DMS79 (cell line): ENCODE measurements at regions not wholly inside any gene's neighbourhood (a gene's known extent, or its start where the extent isn't known, plus 50 kb on each side); places are given as distances from the start of the nearest gene placed in this dataset.
A peak's percentile ranks its signal among the peaks of the same experiment; 100 is the strongest.

Experiments
- DNase-seq: peaks from one replicate; lab custom pipeline; 2025; lab: John Stamatoyannopoulos, UW

DNA sequence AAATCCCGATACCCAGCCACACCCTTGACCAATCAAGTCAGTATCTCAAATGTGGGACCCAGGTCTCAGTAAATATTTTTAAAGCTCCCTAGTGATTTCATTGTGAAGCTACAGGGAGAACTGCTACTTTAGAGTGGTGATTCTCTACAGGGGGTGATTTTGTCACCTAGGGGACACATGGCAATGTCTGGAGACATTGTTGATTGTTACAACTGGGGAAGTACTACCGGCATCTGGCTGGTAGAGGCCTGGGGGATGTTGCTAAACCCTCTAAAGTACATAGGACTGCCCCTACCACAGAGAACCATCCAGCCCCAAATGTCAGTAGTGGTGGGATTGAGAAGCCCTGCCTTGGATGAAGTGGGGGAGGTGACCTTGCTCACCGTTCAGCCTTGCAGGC is 152.9 kb downstream of the RPS24 start:
- no peak for DNase-seq

DNA sequence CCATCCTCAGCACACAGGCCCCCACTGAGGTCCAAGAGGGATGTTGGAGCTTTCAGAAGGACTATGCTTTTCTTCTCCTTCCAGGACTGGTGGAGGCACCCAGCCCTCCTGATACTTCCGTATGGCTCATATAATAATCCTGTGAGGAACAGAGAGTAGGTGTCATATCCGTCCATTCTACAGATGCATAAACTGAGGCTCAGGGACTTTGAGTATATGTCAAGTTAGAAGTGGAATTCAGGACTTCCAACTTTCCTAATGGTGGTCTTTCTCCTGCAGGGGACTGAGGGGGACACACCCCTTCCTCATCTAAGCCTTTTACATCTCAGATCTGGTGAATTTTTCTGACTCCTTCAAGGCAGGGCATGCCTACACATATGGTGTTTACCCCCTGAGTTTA is 153.7 kb downstream of the RPS24 start:
- DNase-seq: no peak

DNA sequence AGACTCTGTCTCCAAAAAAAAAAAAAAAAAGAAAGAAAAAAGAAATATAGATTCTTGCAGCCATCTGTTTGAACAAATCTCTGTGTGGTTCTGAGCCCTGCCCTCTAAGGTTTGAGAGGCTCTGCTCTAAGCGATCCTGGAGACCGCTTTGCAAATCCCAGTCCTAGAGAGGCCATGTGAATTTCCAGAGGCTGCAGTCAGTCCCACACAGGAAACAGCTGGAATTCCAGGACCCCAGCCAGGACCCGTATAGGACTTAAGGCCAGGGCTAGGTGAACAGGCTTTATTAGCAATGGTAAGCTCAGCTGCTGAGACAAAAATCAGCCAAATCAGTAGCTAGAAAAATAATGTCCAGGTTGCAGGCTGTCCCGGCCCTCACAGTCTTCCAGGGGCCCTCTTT is 154.8 kb downstream of the RPS24 start:
- no peak for DNase-seq

DNA sequence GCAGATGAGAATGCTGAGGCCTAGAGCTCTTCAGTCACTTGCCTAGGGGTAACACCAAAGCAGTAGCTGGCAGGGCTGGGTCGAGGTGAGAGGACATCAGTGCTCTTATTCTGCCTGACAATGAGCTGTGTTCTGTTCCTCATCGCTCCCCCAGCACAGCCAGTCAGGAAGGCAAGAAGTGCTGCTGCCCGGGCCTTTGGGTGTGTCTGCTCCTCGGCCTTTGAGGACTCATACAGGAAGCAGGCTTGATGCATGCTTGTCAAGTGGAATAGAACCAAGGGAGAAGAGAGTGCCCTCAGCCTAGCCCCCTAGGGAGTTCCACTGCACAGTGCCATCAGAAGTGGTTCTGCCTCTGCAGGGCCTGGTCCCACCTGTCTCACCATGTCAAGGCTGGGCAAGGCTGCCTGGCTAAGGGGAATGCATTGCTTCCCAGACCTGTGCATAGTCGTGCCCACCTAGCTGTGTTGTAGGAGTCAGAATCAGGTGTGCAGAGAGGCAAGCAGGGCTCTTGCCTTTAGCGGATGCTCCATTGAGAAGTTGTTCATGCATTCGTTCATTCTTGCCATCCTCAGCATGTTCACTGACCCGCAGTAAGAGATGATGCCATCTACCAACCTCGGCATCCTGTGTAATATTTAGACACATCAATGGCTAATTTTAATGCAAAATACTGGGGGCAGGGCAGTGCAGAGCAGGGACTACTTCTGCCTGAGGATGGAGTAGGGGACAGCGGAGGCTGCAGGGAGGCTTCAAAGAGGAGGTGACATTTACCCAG is 156.6 kb downstream of the RPS24 start:
- peak; percentile 20 for DNase-seq

DNA sequence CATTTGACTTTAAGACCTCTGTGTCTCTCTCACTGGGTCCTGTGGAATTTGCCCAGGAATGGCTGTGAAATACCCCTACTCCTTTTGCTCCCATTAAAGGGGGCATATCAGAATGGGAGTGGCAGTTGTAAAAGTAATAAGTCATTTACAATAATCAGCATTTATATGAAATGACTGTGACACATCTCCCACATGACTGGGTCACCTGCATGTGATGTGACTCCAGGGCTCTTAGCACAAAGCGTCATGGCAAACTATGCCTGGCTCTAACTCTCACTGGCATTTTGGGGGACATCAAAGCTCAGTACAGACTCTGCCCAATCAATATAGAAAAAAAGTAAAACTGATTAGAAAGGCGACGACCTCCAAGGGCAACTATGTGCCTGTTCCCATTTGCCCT is 157.6 kb downstream of the RPS24 start:
- DNase-seq: no peak

DNA sequence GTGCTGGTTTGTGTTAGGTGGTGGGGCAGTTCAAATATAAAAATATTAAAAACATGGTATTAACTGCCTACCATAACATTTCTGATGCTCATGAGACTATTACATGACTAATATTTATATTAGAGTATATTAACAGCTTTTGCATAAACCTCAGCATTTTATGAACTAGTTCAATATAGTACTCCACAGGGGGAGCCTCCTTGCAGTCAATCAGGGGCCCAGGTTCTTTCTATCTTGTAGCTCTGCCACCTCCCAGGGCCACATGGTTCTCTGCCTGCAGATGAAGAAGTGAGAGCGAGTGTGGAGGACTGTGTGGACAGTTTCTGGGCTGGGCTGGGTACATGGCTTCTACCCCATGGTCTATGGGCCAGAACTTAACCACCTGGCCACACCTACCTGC is 159.5 kb downstream of the RPS24 start:
- DNase-seq: no peak

DNA sequence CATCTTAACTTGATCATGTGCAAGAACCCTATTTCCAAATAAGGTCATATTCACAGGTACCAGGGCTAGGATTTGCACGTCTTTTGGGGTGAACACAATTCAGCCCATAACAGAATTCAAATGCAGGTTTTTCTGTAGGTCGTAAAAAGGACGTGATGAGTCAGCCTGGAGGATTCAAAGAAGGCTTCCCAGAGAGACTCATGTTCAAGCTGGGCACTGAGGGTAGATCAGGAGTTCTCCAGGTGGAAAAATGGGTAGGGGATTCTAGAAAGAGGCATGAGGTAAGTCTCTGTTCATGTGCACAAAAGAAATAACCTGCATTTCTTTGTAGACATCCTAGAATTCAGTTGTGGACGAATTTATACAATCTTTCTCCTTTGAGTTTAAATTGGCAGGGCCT is 160.4 kb downstream of the RPS24 start:
- DNase-seq: no peak

DNA sequence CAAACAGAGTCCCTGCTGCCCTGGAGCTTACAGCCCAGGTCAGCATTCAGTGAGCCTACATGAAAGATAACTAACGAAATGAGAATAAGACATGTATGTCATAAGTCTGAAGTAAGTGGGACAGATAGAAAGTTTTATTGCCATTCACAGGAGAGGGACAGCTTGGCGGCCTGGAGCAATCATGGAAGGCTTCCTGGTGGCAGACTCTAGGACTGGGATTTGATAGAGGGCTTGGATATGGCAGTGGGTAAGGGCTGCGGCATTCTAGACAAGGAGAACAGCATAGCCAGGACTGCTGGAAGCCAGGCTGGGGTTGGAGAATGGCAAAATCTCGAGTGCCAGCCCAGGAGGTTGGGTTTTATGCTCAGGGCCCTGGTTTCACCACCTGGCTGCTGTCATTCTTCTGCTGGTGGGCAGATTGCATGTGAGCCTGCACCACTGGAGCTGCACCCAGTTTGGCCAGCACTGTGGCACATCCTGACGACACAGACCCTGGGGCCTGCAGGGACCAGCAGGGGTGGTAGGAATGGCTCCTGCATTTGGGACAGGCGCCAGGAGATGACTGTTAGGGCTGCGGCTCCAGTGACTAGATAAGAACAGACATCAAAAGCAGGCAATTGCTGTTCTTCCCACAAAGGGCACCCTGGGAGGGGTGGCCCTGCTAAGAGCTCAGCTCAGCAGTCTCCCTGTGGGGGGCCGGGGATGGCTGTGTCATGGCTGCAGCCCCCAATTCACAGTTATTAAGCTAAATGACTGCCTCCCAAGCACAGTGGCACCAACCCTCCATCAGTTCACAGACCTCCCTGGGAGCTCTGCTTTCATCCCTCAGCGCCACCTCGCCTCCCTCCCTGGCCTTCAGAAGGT is 161.1 kb downstream of the RPS24 start:
- DNase-seq: no peak

DNA sequence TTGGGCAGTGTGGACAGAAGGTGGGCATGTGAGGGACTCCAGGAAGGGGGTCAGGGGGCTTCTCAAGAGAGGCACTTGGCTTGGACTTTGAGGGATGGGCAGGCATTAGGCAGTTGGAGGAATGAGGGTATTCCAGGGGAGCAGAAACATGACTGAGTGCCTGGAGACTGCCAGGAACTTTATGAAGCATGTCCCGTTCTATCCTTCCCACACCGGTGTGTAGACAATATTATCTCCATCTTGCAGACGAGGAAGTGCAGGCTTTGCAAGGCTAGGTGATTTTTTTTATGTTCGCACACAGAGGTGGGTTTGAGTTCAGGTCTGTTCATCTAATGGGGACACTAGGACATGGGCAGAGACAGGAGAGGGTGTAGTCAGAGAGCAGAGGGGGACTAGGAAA is 162.7 kb downstream of the RPS24 start:
- no peak for DNase-seq

DNA sequence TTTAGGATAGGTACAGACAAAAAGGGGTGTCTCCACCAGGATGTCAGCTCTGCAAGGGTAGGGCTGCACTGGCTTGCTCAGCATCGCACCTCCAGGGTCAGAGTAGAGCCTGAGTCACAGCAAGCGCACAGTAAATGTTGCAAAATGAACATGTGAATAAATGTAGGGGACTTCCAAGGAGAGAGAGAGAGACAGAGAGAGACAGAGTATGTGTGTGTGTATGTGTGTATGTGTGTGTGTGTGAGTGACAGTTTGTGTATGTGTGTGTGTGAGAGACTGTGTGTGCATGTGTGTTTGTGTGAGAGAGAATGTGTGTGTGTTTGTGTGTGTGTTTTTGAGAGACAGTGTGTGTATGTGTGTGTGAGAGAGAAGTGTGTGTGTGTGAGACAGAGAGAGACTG is 163.3 kb downstream of the RPS24 start:
- no peak for DNase-seq

DNA sequence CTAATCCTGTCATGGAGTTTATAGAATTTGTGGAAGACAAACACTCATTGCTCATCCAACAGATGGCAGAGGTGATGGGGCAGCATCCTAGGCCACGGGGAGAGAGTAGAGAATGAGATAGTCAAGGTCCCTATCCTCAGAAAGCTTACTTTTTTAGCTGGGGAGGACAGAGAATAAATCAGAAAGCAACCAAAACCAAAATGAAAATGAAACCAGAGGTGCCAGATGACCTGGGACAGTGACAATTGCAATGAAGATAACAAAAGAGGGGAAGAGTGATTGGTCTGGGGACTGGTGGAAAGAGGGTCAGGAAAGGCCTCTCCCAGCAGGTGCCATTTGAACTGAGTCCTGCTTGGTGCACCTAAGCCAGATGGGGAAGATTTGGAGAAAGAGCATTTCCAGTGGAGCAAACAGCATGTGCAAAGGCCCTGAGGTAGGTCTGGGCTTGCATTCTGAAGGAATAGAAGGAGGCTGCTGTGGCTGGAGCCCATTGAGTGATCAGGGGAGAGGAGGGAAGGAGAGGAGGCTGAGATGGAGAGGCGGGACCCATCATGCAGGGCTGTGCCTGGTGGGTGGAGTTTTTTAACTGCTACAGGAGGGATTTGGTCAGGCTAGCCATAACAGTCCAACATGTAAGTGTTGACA is 164.1 kb downstream of the RPS24 start:
- DNase-seq: no peak

DNA sequence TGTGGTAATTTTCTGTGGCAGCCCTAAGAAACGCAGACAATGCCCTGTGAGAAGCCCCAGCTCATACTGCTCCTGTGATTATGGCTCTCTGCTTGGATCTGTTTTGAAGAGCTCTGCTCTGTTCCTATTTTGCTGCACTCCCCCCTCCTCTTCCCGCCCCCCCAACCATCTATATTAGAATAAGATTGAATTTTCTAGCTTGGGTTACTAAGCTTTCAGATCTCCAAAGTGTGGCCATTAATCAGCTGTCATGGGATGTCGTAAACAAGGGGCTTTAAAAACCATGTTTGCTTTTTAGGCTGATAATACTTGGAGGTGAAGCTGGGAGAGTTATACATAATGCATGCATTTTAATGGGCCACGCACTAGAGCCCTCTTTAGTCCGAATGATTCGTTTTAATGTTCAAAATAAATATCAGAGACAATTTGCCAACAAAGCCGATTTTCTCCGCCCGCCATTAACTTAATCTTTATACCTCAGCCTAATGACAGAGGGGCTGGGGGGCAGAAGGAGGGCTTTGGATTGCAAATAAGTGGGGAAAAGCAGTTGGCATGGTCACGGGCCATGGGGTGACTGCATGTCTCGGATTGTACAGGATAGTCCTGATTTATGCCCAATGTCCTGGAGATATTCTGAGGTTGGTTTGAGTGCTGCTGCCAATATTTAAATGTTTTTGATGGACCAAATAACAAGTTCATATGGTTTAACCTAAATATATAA is 165.5 kb downstream of the RPS24 start:
- peak; percentile 69 for DNase-seq

DNA sequence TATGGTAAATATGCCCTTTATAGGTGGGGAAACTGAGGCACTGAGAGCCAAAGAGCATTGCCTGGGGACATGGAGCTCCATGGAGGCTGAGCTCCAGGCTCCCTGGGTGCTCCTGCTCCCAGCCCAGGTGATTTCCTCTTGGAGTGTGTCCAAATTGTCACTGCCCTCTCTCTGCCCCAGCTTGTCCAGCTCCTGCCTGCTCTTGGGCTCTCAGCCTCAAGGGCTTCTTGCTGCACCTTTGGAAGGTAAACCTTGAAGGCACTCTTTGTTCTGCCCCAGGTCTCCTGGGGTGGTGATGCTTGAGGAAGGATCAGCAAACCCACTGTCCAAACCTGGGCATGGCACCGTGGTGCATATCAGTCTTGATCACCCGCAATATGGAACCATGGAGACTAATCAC is 166.1 kb downstream of the RPS24 start:
- peak; percentile 76 for DNase-seq

DNA sequence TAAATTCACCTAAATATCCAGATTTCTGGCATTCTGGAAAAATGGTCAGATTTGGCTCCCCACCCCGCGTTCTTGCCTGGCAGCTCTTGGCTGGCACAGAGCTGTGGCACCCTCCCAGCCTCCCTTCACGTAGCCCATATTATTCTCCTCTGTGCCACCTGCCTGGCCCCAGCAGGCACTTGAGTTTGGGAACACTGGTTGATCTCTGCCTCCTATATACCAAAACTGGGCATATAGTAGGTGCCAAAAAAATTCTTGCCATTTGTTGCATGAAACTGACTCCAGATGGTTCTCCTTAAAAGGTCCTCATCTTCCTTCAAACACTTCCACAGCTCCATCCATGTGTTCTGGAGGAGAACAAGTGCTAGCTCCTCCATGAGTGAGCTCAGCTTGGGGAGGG is 167.0 kb downstream of the RPS24 start:
- DNase-seq: no peak

DNA sequence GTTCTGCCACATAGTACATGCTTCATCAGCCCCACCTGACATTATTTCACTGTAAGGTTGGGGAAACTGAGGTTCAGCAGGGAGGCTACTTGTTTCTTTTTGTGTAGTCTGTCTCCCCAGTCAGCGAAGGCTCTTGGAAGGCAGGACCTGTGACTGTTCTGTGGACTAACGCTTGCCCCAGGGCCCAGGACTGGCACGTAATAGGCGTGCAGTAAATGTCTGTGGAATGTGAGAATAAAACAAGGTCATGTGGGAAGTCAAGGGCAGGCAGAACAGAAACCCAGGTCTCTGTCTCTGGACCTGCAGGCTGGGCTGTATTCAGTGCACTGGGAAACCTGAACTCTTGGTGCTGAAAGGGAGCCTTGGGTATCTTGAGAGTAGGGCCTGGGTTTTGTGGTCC is 168.7 kb downstream of the RPS24 start:
- DNase-seq: no peak

DNA sequence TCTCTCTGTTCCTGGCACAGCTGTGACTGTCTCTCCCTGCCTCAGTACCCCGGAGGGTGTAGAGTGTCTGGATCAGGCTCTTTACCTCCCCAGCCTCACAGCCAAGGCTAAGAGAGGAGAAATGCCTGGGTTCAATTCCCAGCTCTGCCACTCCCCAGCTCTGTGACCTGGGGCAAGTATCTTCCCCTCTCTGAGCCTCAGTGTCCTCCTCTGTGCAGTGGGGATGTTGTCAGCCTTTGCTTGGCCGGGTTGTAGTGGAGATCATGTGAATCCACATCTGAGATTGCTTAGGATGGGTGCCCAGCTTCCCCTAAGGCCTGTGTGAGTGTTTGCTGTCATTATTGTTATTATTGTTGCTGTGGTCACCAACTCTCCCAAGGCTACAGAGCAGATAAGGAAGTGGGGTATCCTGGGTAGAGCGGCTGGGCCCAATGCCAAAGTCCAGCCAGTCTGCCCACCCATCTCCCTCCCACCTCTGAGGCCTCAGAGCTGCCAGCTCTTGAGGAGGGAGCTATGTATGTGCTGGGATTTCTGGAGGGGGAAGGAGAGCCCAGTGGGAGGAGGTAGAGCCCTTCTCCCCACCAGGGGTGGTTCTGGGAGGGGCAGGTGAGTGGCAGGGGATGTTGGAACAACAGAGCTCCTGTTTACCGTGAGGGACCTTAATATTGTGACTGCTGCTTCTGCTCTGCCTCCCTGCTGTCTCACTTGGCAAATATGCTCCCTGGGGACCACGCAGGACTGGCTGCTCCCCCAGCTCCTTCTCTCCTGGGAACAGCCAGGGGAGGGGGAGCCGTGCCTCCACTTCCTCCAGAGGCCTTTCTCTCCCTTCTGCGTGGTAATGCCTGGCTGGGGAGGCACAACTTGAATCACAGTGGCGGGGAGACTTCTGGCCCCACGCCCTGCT is 170.5 kb downstream of the RPS24 start:
- no peak for DNase-seq

DNA sequence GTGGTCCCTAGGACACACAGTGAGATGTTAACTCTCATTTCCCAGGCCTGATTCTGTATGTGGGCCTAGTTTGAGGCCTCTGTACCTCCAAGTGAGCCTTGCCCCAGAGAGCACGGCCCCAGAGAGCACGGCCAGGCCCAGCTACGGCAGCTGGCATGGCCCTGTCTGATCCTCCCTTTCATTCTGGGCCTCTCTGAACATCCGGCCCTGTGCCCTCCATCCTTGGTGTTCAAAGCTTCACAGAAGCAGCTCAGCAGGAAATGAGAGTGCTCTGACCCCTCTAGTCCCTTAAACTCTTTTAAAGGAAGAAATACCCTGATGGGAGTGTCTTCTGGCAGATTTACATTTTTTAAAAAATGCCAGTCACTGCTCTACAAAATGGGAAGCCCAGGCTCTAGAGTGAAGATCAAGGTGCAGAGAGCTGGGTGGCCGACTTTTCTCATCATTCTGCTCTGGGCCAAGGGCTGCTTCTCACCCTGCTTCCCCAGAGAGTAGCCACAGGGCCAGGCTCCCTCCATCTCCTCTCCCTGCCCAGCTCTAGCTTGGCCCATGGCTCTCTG is 171.9 kb downstream of the RPS24 start:
- no peak for DNase-seq

DNA sequence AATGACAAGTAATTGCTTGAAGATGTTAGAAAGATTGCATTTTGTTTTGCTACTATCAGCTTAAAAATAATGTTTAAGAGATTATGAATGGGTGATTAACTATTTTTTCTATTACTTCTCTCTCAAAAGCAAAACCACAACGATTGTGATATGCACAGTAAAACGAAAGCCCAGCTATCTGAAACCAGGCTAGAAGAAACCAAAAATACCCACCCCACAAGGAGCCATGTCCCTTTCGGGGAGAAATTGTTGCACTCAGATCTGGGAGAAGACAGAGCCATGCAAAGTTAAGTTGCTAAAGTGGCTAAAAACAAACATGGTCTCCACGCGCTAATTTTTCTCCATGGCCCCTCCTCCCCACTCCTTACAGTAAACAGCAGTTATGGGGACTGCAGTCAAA is 173.6 kb downstream of the RPS24 start:
- no peak for DNase-seq

DNA sequence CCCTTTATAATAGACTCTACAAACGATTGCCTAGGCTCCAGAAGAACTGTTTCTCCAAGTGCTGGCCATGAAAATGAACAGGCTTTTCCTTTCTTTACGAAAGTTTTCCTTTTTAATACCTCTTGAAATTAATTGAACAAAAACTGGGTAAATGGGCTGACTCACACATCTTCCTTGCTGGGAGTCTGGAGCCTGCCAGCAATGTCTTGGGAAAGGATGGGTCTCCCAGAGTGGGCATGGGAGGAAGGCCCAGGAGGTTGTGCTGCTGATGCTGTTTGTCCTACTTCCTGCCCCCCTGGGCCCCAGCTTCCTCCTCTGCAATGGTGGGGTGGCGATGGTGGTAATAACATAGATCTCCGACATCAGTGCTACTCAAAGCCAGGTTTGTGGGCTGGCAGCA is 174.1 kb downstream of the RPS24 start:
- DNase-seq: no peak

DNA sequence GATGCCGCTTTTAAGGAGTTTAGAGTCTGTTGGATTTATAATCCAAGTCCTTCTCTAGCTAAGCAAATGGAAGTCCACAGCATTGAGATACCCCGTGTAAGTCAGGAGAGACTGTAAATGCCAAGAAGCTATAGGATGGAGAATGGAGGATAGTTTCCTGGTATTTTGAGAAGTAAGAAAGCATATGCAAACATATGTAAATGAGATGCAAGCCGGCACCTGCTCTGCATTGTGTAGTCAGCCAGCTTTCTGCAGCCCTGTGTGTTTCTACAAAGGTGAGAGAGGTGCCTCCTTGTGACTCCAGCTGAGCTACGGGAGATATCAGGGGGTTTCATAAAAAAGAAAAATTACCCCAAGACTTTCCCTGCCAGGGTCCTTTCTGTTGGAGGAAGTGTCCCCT is 176.3 kb downstream of the RPS24 start:
- no peak for DNase-seq

DNA sequence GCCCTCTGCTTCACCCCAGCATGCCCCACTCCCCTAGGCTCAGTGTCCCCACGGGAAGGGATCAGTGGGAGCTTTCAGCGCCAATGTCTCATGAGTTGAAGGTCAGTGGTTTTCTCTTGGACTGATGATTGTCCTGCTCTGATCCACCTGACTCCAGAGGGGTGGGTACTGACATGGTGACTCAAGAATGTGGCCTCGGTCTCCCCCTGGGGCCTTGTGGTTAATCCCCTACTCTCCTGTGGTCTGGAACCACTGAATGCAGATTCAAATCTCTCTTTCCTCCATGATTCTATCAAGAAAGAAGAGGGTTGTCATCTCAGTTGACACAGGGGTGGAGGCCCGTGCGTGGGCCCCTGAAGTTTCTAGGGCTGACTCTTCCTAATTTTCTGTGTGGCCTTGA is 176.9 kb downstream of the RPS24 start:
- DNase-seq: no peak
